CD4-positive, alpha-beta T cell (primary cell): ENCODE measurements at regions not wholly inside any gene's neighbourhood (a gene's known extent, or its start where the extent isn't known, plus 50 kb on each side); places are given as distances from the start of the nearest gene placed in this dataset.

Source experiments
- ATAC-seq: fragments of 200-7000 bp; cut with Tn5 transposase; one replicate; pipeline ENCODE4 v1.10.0; 2022; ENCODE audit warnings: mild to moderate bottlenecking; ENCODE audit not compliant: poor library complexity
- CTCF ChIA-PET: fragments of 350-600 bp; sonication (Branson Sonifier 250); formaldehyde crosslinking; loops from one replicate; lab custom pipeline; 2021; ENCODE audit warnings: antibody characterized with exemption, inconsistent platforms; lab: Charles Lee
- POLR2A ChIA-PET: fragments of 350-600 bp; sonication (Branson Sonifier 250); formaldehyde crosslinking; loops from one replicate; lab custom pipeline; 2021; ENCODE audit warnings: antibody characterized with exemption, inconsistent platforms; lab: Charles Lee
- DNase-seq, 14 experiments: peaks; one replicate each; pipeline ENCODE4 v3.0.0-alpha.2; 2013 to 2020; ENCODE audit warnings: mixed read lengths in 2 of 14
- H3K27ac ChIP-seq, 2 donors: one replicate each; pipeline versions ENCODE4 v1.5.1 to v1.7.0; 2013; ENCODE audit warnings: low read length in 2 of 2, low read depth in 1 of 2, mild to moderate bottlenecking in 1 of 2
- H3K27me3 ChIP-seq, 2 experiments: 1 replicate in 1 of 2; 2 replicates in 1 of 2; pipeline versions ENCODE4 v1.6.1 to v1.7.0; 2013; ENCODE audit warnings: low read length in 2 of 2, control low read depth in 1 of 2, mild to moderate bottlenecking in 1 of 2, moderate library complexity in 1 of 2; ENCODE audit not compliant: insufficient read depth in 2 of 2, control insufficient read depth in 1 of 2
- H3K36me3 ChIP-seq: one replicate; pipeline ENCODE4 v1.6.1; 2013; ENCODE audit warnings: low read length, control low read depth; ENCODE audit not compliant: insufficient read depth
- H3K4me1 ChIP-seq: one replicate; pipeline ENCODE4 v1.6.1; 2013; ENCODE audit warnings: low read length, control low read depth; ENCODE audit not compliant: insufficient read depth
- H3K4me3 ChIP-seq: one replicate; pipeline ENCODE4 v1.5.1; 2013; ENCODE audit warnings: mild to moderate bottlenecking, low read length, moderate library complexity
- H3K9me3 ChIP-seq, 2 experiments: 1 replicate in 1 of 2; 2 replicates in 1 of 2; pipeline versions ENCODE4 v1.6.1 to v1.7.0; 2013; ENCODE audit warnings: low read length in 2 of 2, mild to moderate bottlenecking in 2 of 2, control low read depth in 1 of 2, moderate library complexity in 1 of 2; ENCODE audit not compliant: control insufficient read depth in 1 of 2, insufficient read depth in 1 of 2
- H3K27ac Mint-ChIP-seq: one replicate; pipeline ENCODE4 v1.8.0; 2020; ENCODE audit warnings: mixed read lengths
- H3K27me3 Mint-ChIP-seq: one replicate; pipeline ENCODE4 v1.8.0; 2021; ENCODE audit warnings: mixed read lengths
- H3K36me3 Mint-ChIP-seq: one replicate; pipeline ENCODE4 v1.8.0; 2021; ENCODE audit warnings: low read depth, mixed read lengths
- H3K4me1 Mint-ChIP-seq: one replicate; pipeline ENCODE4 v1.8.0; 2021; ENCODE audit warnings: low read depth, mixed read lengths
- H3K4me3 Mint-ChIP-seq: one replicate; pipeline ENCODE4 v1.8.0; 2020; ENCODE audit warnings: mild to moderate bottlenecking, mixed read lengths
- H3K9me3 Mint-ChIP-seq: one replicate; pipeline ENCODE4 v1.8.0; 2020; ENCODE audit warnings: mixed read lengths
- CTCF ChIP-seq: fragments of 200-600 bp; IDR thresholded peaks from one replicate; pipeline ENCODE4 v1.8.0; 2022; ENCODE audit warnings: antibody characterized with exemption, mild to moderate bottlenecking
- intact Hi-C, 2 experiments: fragments of 100-400 bp; cut with DNase I in 1 of 2; cut with micrococcal nuclease in 1 of 2; formaldehyde crosslinking; loops; one replicate each; pipeline versions ENCODE4 v1.15.1 to v1.9.0; 2023 to 2025; cut with DNase I, micrococcal nuclease

DNA sequence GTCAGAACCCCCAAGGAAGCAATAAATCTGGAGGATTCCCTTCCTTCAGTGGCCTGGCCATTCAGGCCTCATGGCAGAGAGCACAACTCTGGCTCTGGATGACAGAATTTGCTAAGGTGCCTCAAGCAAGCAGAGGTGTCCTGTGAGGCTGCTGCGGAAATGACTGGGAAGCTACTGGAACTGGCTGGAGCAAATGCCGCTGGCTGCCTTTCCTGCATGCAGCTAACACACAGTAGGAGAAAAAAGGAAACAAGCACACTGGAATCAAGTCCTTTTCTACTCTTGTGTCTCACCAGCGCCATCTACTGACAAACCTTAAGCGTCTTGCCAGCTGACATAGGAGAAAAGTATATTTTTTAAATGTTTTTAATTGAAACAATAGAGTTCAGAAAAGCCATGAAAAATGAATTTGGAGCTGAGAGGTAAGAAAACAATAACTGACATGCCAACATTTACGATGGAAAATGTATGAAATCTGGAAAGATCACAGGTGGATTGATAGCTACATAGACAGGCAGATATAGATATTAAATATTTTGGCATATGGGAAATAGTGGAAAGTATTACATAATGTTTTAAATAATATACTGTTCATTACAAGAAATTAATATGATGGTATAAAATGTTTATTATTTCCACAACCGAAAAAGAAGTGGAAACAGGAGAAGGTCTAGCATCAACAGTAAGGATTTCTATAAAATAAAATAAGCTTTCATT is 951.6 kb downstream of the ANKRD7 start:
- ATAC-seq (no peak), DNase-seq (peak in 3 of 14 experiments; percentile 12 to 19 (median 15))
- no peaks in the 10 kb centered on the region for H3K36me3 ChIP-seq
- no peaks in the 10 kb centered on the region for H3K9me3 Mint-ChIP-seq
- H3K4me1 ChIP-seq: no peaks in the 10 kb centered on the region
- no peak overlapping the region for H3K27ac ChIP-seq
- no peak overlapping the region for H3K4me3 ChIP-seq
- H3K27ac Mint-ChIP-seq: no peak overlapping the region
- H3K9me3 ChIP-seq: no peaks in the 10 kb centered on the region
- POLR2A ChIA-PET: no interaction called here
- no peak overlapping the region for H3K4me3 Mint-ChIP-seq
- H3K4me1 Mint-ChIP-seq: no peaks in the 10 kb centered on the region
- H3K36me3 Mint-ChIP-seq: no peaks in the 10 kb centered on the region
- no peak for TF ChIP-seq CTCF
- CTCF ChIA-PET: interaction anchor here (1.1 kb wide), 1 partner anchor 9 kb away, joined by 3 read pairs; no protein-coding TSS in a partner anchor
- no peaks in the 10 kb centered on the region for H3K27me3 ChIP-seq
- intact Hi-C loops: loop anchor here in 1 of 2 experiments (5.0 kb wide), 1 partner anchor 919 kb away; no protein-coding TSS in a partner anchor
- no peaks in the 10 kb centered on the region for H3K27me3 Mint-ChIP-seq

DNA sequence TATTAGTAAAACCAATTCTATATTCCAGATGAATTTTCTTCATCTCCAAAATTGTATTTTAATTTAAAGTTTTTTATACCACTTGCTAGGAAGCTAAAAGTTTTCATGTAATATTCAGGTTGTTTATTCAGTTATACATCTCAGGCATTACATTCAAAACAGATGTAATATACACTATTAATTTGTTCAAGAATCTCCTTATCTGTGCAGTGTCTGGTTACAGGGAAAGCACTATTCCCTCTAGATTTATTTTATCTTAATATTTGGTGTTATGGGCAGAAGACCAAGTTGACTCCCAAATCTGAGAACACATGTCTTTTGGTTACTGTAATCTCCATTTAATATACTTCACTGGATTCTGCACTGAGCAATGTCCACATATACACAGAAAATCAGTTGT is 953.4 kb downstream of the ANKRD7 start:
- Mint-ChIP-seq H3K27me3 (no peaks in the 10 kb centered on the region), H3K4me3 (no peak overlapping the region), H3K9me3 (peaks cover 2% of the 10 kb centered on the region), H3K36me3 (no peaks in the 10 kb centered on the region), H3K4me1 (no peaks in the 10 kb centered on the region), H3K27ac (no peak overlapping the region)
- no peaks in the 10 kb centered on the region for H3K4me1 ChIP-seq
- no peaks in the 10 kb centered on the region for H3K27me3 ChIP-seq
- no peak overlapping the region for H3K27ac ChIP-seq
- H3K9me3 ChIP-seq: no peaks in the 10 kb centered on the region
- DNase-seq (no peak), ATAC-seq (no peak)
- no peak overlapping the region for H3K4me3 ChIP-seq
- CTCF ChIA-PET: no interaction called here
- POLR2A ChIA-PET: no interaction called here
- intact Hi-C loops: loop anchor here in 1 of 2 experiments (5.0 kb wide), 1 partner anchor 921 kb away; no protein-coding TSS in a partner anchor
- no peak for TF ChIP-seq CTCF
- no peaks in the 10 kb centered on the region for H3K36me3 ChIP-seq

GRCh38 chr7:119184124-119184788 is 959.8 kb downstream of the ANKRD7 start:
- Histone ChIP-seq H3K27ac (no peak overlapping the region), H3K9me3 (peaks cover 0 to 11% of the 10 kb centered on the region in 2 experiments), H3K36me3 (no peaks in the 10 kb centered on the region), H3K4me3 (no peak overlapping the region), H3K4me1 (no peaks in the 10 kb centered on the region), H3K27me3 (no peaks in the 10 kb centered on the region)
- POLR2A ChIA-PET: no interaction called here
- CTCF ChIA-PET: no interaction called here
- no peak overlapping the region for H3K27ac Mint-ChIP-seq
- H3K27me3 Mint-ChIP-seq: no peaks in the 10 kb centered on the region
- H3K9me3 Mint-ChIP-seq: peaks cover 12% of the 10 kb centered on the region
- ATAC-seq: no peak
- TF ChIP-seq CTCF: no peak
- no peaks in the 10 kb centered on the region for H3K4me1 Mint-ChIP-seq
- no peak for DNase-seq
- no peaks in the 10 kb centered on the region for H3K36me3 Mint-ChIP-seq
- no peak overlapping the region for H3K4me3 Mint-ChIP-seq
- intact Hi-C loops: no loop called here
